RWPE1 (cell line): ENCODE measurements at regions not wholly inside any gene's neighbourhood (a gene's known extent, or its start where the extent isn't known, plus 50 kb on each side); places are given as distances from the start of the nearest gene placed in this dataset.
A peak's percentile ranks its signal among the peaks of the same experiment; 100 is the strongest.

Experiments
- CTCF ChIA-PET: fragments of 350-600 bp; sonication (Branson Sonifier 250); formaldehyde crosslinking; extraction: SDS; loops from one replicate; lab custom pipeline; 2021; lab: Yijun Ruan, JAX
- POLR2A ChIA-PET: fragments of 400-600 bp; formaldehyde crosslinking; extraction: SDS; loops from one replicate; lab custom pipeline; 2020; ENCODE audit warnings: antibody characterized with exemption; ENCODE audit not compliant: low non-redundant PET; lab: Yijun Ruan, JAX
- DNase-seq: peaks from one replicate; pipeline ENCODE4 v3.0.0; 2012; ENCODE audit warnings: low spot score
- H3K27ac ChIP-seq: fragments of 450-650 bp; 2 replicates; pipeline ENCODE4 v1.5.1; 2017
- TF ChIP-seq, protein P1 (sequence below): fragments of 450-650 bp; conservative IDR thresholded peaks from 2 replicates; pipeline ENCODE4 v1.5.1; 2017; ENCODE audit warnings: low read depth, mild to moderate bottlenecking

DNA sequence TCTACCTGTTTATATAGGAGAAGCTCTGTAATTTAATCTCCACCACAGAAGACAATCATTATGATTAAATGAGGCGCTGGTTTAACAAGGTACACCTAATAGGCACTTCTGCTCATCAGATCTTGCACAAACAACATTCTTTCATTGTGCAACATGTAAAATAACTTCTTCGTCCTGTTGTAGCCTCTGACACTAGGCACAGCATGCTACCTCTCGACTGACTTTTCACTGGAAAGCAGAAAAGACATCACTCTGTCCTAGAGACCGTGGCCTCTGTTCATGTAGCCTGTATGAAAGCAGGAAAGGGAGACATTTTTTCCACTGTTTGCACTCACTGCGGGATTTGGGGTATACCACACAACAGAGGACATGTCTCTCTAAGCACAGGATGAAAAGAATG, 316.5 kb downstream of the IRS1 start:
- POLR2A ChIA-PET, result no interaction called here
- CTCF ChIA-PET, result interaction anchor here (0.6 kb wide), 1 partner anchor 9 kb away, joined by 3 read pairs; no protein-coding TSS in a partner anchor
- TF ChIP-seq, protein P1, sequence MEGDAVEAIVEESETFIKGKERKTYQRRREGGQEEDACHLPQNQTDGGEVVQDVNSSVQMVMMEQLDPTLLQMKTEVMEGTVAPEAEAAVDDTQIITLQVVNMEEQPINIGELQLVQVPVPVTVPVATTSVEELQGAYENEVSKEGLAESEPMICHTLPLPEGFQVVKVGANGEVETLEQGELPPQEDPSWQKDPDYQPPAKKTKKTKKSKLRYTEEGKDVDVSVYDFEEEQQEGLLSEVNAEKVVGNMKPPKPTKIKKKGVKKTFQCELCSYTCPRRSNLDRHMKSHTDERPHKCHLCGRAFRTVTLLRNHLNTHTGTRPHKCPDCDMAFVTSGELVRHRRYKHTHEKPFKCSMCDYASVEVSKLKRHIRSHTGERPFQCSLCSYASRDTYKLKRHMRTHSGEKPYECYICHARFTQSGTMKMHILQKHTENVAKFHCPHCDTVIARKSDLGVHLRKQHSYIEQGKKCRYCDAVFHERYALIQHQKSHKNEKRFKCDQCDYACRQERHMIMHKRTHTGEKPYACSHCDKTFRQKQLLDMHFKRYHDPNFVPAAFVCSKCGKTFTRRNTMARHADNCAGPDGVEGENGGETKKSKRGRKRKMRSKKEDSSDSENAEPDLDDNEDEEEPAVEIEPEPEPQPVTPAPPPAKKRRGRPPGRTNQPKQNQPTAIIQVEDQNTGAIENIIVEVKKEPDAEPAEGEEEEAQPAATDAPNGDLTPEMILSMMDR, result no peak
- H3K27ac ChIP-seq, result no peak overlapping the region
- DNase-seq, result no peak

DNA sequence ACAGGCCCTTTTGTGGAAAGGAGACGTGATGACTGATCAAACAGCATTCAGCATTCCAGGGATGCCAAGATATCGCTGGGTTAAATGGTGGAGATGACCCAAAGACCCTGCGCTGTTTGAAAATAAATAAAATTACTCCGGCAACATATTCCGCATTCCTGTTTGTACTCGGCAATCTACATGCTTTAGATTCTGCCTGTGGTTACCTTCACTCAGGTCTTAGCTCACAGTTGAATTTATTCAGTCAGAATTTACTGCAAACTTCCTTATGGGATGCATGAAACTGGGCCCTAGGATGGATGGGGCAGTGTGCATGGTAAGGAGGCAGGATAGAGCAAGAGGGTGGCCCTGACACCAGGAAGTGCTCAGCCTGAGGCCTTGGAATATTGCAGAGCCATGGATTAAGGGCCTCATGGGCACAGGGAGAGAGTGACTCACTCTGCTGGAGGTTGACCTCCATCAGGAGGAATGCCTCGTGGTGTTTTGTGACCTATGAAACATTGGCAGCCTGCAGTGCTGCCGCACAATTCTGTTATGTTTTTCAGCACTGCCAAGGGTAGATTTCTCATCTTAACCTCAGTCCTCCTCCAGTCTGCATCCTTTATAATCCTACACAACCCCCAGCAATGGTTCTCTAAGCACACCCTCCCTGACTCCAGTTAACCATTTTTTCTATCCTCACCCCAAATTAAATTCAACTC, 321.4 kb downstream of the IRS1 start:
- TF ChIP-seq, protein P1, result no peak
- H3K27ac ChIP-seq, result no peak overlapping the region
- ChIA-PET POLR2A (no interaction called here), CTCF (interaction anchor here (0.7 kb wide), 1 partner anchor 23 kb away, joined by 3 read pairs; no protein-coding TSS in a partner anchor)
- peak; percentile 4 for DNase-seq

DNA sequence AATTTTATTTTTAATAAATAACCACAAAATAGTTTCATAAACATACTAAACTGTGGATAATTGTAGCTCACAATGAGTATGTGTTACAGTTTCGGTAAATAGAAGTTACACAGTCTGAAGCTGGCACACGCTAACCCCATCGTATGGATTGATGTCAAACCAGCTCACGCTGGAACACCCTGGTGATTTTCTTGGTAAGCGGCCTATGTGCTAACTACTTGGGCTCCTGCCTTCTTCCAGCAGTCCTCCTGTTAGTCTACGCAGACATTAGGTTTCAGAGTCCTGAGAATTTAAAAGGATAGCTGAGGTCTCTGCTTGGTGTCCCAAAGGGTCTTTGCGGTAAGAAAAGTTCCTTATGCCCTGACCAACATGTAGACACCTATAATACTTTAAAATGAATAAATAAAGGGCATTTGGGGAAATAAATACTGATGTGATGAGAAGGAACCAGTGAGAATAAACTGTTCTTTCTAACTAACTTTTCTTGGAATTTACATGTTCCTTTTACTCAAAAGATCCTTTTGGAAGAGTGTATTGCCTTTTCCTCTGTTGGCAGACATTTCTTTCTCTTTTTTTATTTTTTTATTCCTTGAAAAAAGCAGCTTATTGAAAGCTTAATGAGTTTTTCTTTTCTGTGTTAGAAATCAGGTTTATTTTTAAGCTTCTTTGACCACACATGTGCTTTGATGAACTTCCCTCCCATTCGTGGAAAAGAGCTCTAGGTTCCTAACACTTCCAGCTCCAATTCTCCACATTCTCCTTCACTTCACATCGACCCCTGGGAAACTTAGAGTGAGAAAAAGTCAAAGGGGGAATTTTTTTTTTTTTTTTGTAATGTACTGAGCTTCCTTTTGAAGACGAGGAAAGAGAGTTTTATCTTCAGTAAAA, 322.2 kb downstream of the IRS1 start:
- DNase-seq, result no peak
- CTCF ChIA-PET, result interaction anchor here (0.7 kb wide), 2 partner anchors 22 to 493 kb away, joined by 3 read pairs; no protein-coding TSS in a partner anchor
- POLR2A ChIA-PET, result no interaction called here
- TF ChIP-seq, protein P1, result no peak
- no peak overlapping the region for H3K27ac ChIP-seq

DNA sequence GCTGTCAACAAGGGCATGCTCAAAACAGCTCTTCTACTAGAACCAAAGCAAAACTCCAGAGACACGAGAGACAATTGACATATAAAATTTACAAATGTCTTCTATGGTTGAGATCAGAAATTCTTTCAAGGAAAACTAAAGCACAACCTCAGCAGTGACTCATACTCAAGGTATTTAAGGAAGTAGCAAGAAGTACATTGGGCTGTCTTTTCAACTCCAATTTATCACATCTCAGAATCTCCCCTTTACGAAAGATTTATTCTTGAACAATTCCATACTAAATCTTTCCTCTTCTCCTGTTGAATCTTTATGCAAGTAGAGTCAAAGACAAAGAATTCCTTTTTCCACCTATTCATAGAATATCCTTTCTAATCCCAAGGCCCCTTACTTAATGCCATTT, 324.0 kb downstream of the IRS1 start:
- ChIA-PET CTCF (interaction anchor here (0.7 kb wide), 1 partner anchor 1353 kb away, joined by 3 read pairs; no protein-coding TSS in a partner anchor), POLR2A (no interaction called here)

DNA sequence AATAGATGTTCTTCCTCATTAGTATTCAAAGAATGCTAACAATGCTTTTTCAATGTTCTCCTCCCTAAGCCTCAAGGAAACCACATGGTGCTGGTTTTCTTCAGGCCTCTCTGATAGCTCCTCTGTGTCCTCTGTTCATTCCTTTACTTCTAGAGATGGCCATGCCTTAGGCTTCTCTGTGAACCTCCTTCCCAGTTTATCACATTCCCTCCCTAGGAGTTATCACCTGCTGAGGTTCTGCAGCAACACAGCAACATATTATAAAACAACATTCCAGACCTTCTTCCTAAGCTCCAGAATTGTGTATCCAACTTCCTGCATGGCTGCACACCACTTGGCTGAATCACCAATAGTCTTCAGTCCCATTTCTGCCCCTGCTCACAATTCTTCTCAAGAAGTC, 325.5 kb downstream of the IRS1 start:
- POLR2A ChIA-PET, result no interaction called here
- TF ChIP-seq, protein P1, result no peak

More for the DNA sequence above, 324.0 kb downstream of the IRS1 start:
- peak; percentile 64 for DNase-seq
- TF ChIP-seq, protein P1, result no peak
- no peak overlapping the region for H3K27ac ChIP-seq

DNA sequence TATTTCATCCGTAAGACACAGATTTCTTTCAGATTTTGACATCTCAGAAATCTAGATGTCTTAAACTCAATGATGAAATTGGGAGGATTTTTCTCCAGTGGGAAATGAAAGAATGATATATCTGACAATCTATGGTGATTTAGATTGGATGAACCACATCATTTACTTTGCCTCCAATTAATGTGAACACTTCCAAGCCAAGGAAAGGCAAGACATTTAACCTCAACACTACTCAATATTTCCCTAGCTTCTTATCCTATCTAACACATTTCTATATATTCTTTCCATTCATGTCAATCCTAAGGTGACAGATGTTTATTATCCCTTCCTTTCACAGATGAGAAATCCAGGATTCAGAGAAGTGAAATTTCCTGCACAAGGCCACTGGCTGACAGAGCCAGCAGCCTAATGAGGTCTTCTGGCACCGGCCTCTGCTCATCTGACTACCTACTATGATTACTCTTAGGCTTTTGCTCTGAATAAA, 327.6 kb downstream of the IRS1 start:
- no peak overlapping the region for H3K27ac ChIP-seq
- TF ChIP-seq, protein P1, result no peak
- CTCF ChIA-PET, result no interaction called here
- POLR2A ChIA-PET, result no interaction called here
- no peak for DNase-seq

More for the DNA sequence above, 325.5 kb downstream of the IRS1 start:
- DNase-seq, result no peak
- no peak overlapping the region for H3K27ac ChIP-seq
- CTCF ChIA-PET, result no interaction called here
